GM18502 (cell line): ENCODE measurements at regions not wholly inside any gene's neighbourhood (a gene's known extent, or its start where the extent isn't known, plus 50 kb on each side); places are given as distances from the start of the nearest gene placed in this dataset.
"Not testable (repeated sequence)": the region's sequence is repeated elsewhere in the genome, so short reads cannot be mapped to it uniquely, and the experiment has no call there.

Experiments
- ATAC-seq: cut with Tn5 transposase; IDR thresholded peaks from one replicate; pipeline ENCODE4 v1.9.1; 2021; ENCODE audit warnings: mild to moderate bottlenecking; ENCODE audit not compliant: unreplicated experiment, poor library complexity

DNA sequence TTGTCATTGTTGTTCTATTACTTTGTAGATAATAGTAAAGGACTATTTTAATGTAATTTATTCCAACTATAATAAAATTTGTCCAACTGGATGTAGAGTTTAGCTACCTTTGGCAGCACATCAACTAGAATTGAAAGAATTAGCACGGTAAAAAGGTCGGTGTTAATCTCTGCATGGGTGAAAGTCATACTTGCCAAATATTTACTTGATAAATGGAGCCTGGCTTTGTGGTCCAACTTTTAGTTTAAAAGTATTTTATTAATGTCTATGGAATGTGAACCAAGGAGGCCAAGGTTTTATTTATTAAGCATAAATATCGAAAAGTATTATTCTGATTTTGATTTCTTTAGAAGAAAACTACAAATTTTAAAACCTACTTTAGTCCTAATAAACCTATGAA is 1389.0 kb downstream of the PCDH9 start:
- ATAC-seq = no peak

DNA sequence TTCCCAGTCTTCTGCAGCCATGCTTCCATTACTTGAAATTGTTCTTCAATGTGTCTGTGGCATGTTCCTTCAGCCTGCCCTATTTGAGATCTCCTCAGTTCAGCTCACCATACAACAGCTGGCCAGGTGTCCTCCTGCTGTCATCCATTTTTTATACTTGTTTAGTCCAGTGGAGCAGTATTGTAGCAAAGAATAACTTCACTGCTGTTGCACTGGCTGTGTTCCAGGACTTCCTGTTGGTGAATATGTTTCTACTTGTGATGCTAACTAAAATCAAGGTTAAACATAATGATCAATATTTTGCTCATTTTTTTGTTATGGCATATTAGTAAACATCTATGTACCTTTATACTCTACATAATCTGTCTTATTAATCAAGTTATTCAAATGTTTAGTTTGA is 1394.1 kb downstream of the PCDH9 start:
- ATAC-seq = no peak

DNA sequence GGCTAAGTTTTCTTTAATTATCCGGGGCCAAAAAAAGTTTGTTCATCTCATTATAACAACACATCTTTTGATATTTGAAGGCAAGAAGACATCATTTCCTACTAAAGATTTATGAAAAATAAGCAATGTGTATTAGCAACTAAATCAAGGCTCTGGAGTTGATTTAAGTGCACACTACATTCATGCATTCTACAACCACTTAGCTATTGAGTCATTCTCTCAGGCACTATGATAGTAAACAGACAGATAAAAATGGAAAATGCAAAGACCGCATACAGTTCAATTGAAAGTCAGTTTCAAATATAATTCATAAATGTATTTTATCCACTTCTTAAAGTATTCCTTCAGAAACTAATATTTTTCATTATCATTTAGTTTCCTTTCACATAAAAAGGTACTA is 1395.2 kb downstream of the PCDH9 start:
- ATAC-seq = no peak

DNA sequence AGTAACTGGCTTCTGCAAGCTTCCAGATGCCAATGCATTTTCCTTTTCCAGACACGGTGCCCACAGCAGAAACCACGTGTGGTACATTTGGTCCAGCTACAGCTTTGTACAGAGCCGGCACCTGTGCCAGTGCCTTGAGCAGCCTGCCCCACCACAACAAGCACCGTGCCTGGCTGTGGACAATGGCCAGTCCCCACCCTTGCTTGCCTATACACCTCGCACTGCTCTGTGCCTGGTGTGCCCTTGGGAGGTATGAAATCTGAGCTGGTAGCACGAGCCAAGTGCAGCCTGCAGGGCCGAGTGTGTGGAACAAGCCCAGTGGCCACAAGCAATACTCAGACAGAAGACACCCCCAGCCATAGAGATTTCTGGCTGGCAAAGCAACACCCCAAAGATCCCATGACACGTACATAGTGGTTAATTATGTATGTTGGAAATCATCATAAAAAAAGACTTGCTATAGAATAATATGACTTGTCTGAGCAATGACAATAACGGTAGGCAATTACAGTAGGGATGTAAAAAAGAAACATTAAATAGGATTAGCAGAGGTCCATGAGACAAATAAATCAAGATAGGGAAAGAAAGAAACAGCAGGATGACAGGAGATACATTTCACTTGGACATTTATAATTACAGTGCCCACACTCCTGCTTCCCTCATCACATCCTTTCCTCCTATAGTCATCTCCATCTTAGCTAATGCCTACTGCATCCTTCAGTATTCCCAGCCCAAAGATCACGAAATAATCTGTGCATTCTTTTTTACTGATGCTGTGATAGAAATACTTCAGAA is 1399.5 kb downstream of the PCDH9 start:
- no peak for ATAC-seq

DNA sequence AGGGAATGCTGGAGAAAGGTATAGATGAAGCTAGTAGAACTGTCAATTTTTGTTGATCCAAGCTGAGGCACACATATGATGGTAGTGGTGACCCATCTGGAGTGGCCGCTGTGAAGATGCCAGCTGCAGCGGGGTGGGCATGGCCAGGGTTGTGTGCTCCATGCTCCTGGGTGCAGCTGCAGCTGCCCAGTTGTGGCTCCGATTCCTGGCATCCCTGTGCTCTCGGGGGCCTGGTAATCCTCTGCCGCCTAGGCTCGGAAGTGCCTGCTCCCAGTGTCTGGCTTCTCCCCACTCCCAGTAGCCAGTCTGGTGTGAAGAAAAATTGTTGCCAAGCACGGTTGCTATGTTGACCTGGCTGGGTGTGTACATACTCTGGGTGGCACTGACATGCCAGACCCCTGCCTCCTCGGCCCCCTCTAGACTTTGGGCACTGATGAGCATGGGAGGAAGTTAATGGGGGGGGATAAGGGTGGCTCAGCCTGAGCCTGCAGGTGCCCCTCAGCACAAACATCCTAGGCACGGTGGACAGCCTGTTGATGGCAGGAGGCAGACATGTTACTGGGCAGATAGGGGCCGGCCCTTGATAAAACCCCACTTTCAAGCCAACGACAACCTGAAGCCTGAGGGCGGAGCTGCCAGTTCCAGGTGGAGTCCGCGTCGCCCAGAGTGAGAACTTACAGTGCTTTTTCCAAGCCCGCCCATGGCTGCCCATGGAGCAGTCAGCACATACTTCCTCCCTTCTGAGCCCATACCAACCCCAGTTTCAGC is 1400.7 kb downstream of the PCDH9 start:
- ATAC-seq = no peak

DNA sequence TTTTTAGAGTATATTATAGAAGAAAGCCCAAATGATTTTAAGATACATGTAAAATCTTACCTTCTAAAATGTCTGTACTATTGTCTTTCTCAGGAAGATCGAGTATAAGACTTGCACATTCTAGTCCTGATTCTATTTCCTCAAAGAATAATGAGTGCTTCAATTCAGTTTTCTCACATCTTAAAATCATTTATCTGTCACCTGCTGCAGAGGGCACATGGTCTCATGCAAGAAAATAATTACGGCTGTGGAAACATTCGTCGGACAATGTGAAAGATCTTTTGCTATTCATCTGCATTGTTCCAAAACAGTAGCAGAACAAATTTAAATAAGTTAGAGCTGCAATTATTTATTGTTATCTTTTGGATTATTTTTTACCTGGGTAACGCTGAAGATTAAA is 1403.5 kb downstream of the PCDH9 start:
- no peak for ATAC-seq

DNA sequence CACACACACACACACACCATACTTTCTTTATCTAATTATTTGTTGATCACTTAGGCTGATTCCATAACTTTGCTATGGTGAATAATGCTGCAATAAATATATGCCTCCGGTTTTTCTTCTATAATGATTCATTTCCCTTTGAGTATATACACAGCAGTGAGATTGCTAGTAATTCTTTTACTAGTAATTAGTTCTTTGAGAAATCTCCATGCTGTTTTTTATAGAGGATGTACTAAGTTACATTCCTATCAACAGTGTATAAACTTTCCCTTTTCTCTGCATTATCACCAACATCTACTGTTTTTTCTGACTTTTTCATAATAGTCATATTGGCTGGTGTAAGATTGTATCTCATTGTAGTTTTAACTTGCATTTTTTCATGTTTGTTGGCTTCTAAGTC is 1405.1 kb downstream of the PCDH9 start:
- no peak for ATAC-seq

DNA sequence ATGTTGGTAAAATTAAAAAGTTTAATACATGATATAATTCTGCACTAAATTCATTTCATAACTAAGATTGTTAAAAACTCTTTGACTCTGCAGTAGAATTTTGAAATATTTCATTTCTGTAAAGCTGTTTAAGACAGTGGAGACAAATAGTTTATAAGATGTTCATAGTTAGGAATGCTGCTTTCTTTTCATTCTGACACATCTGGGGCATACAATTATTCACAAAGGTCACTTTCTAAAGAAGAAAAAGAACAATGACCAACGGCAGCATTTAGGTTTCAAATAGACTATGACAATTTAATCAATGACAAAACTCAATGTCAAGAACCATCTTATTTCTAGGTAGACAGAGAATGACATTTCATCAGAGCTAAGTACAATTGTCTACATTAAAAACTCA is 1422.1 kb downstream of the PCDH9 start:
- ATAC-seq = no peak

DNA sequence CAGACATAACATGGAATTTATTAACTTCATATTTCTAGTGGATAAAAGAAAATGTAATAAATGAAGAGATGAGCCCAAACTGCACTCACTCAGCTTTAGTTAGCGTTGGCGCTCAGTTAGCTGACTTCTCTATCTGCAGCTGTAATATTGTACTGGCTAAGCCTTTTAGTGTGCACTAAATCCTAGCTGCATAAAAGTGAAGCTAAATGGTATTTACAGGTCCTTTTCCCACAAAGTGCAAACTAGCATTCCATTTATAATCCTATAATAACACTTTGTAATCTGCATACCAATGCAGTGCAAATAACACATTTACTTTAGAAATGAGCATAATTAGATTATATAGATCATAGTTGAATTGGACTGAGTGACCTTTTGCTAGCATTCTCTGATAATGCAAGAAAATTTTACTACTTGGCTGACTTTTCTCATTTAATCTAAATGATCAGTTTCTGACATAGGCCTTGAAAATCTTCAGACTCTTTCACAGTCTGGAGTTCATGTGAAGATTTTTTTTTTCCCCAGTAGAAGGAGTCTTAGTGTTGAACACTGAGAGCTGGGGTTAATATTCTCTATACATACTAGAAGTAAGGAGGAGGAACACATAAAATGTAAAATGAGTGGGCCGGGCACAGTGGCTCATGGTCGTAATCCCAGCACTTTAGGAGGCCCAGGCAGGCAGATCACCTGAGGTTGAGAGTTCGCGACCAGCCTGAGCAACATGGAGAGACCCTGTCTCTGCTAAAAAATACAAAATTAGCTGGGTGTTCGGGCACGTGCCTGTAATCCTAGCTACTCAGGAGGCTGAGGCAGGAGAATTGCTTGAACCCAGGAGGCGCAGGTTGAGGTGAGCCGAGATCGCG is 1426.4 kb downstream of the PCDH9 start:
- no peak for ATAC-seq

DNA sequence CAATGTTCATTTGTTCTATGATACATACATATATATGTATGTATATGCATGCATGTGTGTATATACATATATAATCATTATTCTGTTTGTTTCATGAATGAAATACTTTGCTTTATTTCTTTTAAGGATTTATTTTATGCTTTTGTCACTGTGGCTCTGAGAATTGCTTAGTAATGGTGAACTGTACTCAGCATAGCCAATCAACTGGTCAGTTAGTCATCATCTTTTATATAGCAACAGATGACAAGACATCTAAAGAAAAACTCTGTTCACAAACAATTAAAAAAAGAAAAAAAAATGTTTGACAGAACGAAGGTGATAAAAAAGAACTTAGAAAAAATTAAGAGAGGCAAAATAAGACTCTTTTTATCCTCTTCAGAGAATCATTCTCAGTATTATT is 1440.3 kb downstream of the PCDH9 start:
- ATAC-seq = no peak

DNA sequence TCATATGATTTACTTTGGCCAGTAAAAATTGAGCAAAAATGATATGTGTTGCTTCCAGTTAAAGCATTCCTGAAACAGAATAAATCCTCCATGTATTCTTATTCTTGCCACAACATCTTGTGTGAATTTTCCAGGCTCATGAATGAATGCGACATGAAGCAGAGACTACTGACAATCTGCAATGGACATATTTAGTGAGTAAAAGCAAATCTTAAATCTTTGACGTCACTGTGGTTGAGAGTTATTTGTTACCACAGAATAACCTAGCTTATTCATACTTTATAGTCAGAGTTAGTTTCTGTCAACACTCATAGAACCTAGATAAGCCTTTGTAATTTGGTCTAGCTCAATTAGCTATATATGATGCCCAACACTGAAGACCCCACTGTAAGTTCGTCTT is 1443.1 kb downstream of the PCDH9 start:
- ATAC-seq = no peak

DNA sequence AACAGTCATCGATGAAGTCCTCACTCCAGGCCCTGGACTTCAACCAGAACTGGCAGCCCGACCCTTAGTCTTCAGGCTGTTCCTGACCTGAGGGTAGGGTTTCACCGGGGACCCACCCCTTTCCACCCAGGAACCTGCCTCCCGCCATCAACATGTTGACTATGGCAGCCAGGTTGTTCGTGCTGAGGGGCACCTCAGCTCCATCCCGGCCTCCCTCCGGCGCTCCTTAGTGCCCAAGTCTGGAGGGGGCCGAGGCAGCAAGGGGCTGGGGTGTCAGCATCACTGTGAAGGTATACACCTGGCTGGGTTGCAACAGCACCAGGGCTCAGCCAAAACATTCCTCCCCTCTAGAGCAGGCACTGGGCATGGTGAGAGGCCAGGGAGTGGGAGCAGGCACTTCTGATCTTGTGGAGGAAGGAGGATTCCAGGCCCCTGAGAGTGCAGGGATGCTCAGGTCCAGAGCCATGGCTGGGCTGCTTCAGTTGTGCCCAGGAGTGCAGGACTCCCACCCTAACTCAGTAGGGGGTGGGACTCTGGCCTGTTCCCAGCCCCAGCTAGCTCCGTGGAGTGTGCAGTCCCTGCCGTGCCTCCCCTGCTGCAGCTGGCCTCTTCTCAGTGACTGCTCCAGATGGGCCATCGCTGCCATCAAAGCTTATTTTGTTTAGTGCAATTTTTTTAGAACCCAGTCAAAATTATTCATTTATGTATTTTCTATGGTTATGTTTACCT is 1445.9 kb downstream of the PCDH9 start:
- no peak for ATAC-seq

DNA sequence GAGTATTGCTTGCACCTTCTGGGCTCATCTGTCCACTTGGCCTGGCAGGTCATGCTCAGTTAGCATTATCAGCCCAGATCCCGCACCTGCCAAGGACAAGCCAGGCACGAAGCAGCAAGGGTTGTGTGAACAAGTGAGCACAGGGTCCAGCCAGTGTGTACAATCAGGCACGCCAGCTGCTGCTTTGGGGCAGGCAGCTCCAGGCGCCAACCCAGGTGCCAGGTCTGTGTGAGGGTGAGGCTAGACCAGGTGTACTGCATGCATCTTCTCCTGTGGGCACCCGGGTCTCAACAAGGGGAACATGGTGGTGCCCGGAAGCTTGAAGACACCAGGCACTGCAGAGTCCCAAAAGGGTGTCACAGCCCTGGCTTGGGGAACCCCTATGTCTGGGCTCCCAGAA is 1446.8 kb downstream of the PCDH9 start:
- ATAC-seq = no peak

DNA sequence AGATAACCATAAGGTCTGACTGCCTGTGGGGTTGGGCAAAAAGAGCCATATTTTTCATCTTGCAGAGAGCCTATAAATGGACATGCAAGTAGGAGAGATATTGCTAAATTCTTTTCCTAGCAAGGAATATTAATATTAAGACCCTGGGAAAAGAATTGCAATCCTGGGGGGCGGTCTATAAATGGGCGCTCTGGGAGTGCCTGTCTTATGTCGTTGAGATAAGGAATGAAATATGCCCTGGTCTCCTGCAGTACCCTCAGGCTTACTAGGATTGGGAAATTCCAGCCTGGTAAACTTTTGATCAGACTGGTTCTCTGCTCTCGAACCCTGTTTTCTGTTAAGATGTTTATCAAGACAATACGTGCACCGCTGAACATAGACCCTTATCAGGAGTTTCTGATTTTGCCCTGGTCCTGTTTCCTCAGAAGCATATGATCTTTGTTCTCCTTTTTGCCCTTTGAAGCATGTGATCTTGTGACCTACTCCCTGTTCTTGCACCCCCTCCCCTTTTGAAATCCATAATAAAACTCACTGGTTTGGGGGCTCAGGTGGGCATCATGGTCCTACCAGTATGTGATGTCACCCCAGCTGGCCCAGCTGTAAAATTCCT is 1458.3 kb downstream of the PCDH9 start:
- ATAC-seq = not testable (repeated sequence)

DNA sequence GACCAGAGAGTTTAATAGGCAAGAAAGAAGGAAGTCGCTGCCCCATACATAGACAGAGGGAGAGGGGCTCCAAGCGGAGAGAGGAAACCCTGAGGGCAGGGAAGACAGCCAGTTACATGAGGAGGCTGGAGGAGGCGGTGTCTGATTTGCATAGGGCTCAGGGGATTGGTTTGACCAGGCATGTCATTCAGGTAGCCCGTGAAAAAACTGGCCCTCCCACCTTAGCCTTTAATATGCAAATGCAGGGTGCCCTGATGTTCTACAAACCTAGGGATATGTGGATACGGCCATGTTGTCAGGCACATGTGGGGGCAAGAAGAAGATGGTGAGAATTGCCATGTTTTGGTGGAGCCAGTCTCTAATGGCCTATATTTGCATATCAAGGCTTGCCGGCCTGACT is 1461.6 kb downstream of the PCDH9 start:
- ATAC-seq = no peak

DNA sequence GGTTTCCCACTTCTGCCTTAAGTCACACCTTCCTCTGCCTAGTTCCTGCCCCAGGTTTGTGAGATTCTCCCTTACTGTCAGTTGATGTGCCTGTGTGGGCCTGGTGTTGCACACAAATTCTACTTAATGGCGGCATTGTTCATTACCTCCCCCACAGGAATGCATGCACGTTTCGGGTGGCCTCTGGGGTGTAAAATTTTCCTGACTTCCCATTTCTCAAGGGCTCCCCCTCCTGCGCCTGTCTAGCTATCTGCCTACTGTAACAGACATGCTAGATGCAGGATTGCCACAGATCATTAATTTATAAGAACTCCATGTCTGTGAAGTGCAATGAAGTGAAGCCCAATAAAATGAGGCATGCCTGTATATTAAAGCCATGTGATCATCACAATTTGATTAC is 1466.3 kb downstream of the PCDH9 start:
- ATAC-seq = no peak

DNA sequence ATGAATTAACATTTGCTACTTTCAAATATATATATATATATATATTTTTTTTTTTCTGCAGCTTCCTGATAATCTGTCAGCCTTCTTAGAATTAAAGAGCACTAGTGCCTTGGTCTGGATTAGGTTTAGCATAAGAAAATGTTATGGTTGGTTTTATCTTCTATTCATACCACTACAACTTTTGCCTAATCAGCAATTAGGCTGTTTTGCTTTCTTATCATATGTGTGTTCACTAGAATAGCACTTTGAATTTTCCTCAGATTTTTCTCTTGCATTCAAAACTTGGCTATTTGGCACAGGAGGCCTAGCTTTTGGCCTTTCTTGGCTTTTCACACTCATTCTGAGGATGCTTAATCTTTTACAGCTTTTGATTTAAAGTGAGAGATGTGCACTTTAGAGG is 1468.1 kb downstream of the PCDH9 start:
- ATAC-seq = no peak

DNA sequence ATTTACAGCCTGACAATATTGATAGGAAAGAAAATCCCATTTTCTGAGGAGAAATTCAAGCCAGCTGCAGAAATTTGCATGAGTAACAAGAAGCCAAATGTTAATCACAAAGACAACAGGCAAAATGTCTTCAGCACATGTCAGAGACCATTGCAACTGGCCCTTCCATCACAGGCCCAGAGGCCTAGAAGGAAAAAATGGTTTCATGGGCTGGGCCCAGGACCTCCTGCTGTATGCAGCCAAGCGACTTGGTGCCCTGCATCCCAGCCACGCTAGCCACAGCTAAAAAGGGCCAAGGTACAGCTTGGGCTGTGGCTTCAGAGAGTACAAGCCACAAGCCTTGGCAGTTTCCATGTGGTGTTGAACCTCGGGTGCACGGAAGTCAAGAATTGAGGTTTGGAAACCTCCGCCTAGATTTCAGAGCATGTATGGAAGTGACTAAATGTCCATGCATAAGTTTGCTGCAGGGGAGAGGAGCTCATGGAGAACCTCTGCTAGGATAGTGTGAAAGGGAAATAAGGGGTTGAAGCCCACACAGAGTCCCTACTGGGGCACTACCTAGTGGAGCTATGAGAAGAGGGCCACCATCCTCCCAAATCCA is 1474.0 kb downstream of the PCDH9 start:
- no peak for ATAC-seq

DNA sequence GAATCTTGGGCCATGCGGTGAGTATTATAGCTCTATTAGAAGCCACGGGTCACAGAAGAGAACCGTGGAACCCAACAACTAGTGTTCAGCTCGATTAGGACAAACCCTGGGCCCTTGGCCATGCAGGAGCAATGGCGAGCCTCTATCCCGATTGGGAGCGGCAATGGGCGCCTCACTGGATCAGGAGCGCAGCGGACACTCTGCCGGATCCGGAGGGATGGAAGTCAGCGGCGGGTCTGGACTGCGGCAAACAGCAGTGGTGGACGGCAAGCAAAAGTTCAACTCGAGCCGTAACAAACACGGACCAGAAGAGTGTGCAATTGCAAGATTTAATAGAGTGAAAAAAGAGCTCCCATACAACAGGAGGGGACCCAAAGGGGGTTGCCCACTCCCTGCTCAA is 1481.9 kb downstream of the PCDH9 start:
- no peak for ATAC-seq
